ENCODE measurements at regions not wholly inside any gene's neighbourhood (a gene's known extent, or its start where the extent isn't known, plus 50 kb on each side); places are given as distances from the start of the nearest gene placed in this dataset.

DNA sequence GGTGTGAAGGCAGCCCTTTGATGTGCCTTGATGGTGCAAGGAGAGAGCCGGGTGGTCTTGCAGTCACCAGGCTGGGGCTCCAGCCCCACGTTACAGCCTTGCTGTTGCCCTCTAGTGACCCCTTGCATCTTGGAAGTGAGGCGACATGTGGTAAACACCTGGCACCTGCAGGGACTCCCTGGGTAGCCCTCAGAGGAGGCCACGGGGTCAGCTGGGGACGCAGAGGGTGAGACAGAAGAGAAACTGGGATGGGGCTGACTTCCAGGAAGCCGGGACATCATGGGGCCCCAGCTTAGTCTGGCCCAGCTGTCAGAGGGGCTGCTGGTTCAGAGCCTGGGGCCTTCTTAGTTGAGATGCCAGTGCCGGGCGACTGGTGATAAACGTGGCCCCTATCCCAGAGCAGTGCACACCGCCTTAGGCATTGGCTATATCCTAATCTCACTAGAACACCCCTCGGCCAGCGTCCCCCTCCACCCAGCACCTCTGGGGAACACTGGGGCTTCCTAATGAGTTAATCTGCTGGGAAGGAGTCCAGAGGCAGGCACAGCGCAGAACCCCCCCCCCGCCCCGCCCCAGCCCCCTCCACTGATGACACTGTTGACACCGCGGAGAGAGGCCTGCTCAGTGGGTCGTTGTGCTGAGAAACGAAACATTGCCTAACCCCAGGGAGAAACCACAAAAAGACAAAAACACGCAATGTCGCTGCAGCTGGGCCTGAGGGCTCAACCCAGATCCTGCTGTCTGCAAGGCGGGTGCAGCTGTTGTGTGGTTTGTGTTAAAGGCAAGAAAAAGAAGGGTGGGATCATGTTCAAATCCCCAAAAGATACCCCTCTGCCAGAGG is 60.5 kb upstream of the KLF13 start (continued):
- TF ChIP-seq RB1 (IDR thresholded peaks at IDR 0.05; ENCODE audit: borderline replicate concordance) (no peak), ZNF622 (IDR thresholded peaks at IDR 0.05) (no peak), ZNF274 (IDR thresholded peaks at IDR 0.05; ENCODE audit: insufficient read depth, insufficient read length) (no peak), ZBED1 (IDR thresholded peaks at IDR 0.05; ENCODE audit: borderline replicate concordance) (no peak; the same call in 1 of the 2 replicates)
- TF ChIP-seq, protein P1, sequence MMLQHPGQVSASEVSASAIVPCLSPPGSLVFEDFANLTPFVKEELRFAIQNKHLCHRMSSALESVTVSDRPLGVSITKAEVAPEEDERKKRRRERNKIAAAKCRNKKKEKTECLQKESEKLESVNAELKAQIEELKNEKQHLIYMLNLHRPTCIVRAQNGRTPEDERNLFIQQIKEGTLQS (IDR thresholded peaks at IDR 0.05; ENCODE audit: borderline replicate concordance, extremely low read depth, low read depth, low read length): no peak

DNA sequence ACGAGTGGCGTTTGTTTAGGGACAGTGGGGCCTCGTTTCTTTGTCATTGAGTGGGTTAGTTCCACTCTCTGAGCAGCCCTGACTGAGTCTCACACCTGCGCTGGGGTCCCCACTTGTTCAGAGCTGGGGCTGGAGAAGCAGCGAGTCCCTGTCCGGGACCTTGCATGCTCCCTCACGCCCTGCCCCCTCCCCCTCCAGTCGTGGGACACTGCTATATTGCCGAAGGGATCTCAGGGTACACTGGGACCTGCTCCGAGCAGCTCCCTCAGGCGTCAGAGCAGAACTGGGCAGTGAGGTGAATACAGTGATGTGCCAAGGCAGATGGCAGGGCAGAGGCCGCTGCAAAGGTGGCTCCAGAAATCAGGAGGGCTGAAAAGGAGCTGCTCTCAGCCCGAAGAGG is 59.9 kb upstream of the KLF13 start:
- intact Hi-C loops (cut with micrococcal nuclease; ENCODE audit: unreplicated experiment): loop anchor here (1.0 to 5.0 kb wide), 2 partner anchors 41 to 60 kb away; partner anchors contain the start of gene KLF13
- ChIA-PET RAD21 (ENCODE audit: unreplicated experiment) (interaction anchor here (0.6 to 8.8 kb wide), 11 partner anchors 11 to 176 kb away, joined by 3 to 169 read pairs (median 13); partner anchors contain the start of gene KLF13), SMC1A (ENCODE audit: uncharacterized antibody, unreplicated experiment) (interaction anchor here (1.3 to 10.4 kb wide), 10 partner anchors 13 to 169 kb away, joined by 5 to 152 read pairs (median 34); partner anchors contain the start of gene KLF13), CTCF (interaction anchor here (0.9 to 7.3 kb wide), 6 partner anchors 13 to 222 kb away, joined by 3 to 66 read pairs (median 26); no protein-coding TSS in a partner anchor), POLR2A (interaction anchor here (0.7 to 7.4 kb wide), 7 partner anchors 12 to 59 kb away, joined by 3 to 112 read pairs (median 4); partner anchors contain the start of gene KLF13)
- in situ Hi-C loops (cut with MboI): loop anchor here (10.0 kb wide), 1 partner anchor 58 kb away; the partner anchor contains the start of gene KLF13
- Histone ChIP-seq H3K27ac (ENCODE audit: control insufficient read depth, insufficient read depth) (peak overlapping the region; percentile 73), H3K4me3 (peak overlapping the region; percentile 41; the same call in 1 of the 2 replicates), H3K4me1 (ENCODE audit: control insufficient read depth, insufficient read depth, low read length) (peaks cover 57% of the 10 kb centered on the region), H3K4me2 (ENCODE audit: control insufficient read depth, insufficient read depth) (peak overlapping the region; percentile 43), H3K79me2 (ENCODE audit: control insufficient read depth, insufficient read depth, low read length) (no peaks in the 10 kb centered on the region), H3K9me3 (replicated peaks; ENCODE audit: control insufficient read depth, insufficient read depth, low read length) (no peaks in the 10 kb centered on the region), H4K20me1 (ENCODE audit: control insufficient read depth, insufficient read depth) (no peaks in the 10 kb centered on the region), H3K36me3 (ENCODE audit: control insufficient read depth in 2 of 2, insufficient read depth in 2 of 2, low read length in 1 of 2) (no peaks in the 10 kb centered on the region), H3K27me3 (replicated peaks in 1 of 2; ENCODE audit: control insufficient read depth in 2 of 2, insufficient read depth in 2 of 2, low read length in 1 of 2) (no peaks in the 10 kb centered on the region), H2AFZ (ENCODE audit: control insufficient read depth, low read depth, low read length) (peak overlapping the region; percentile 38; the same call in 1 of the 2 replicates), H3K9ac (ENCODE audit: control insufficient read depth, insufficient read depth, low read length) (peak overlapping the region; percentile 21; the same call in 1 of the 2 replicates)
- TSS peak; percentile 83 for BruUV-seq (replicated peaks)
- peak; percentile 10 for ATAC-seq
- no peak for DNase-seq (ENCODE audit: low read depth, low spot score)
- no peak for FAIRE-seq
- WGBS (ENCODE audit: insufficient coverage, insufficient replicate concordance, low lambda C conversion rate, missing lambda C conversion rate): 21% methylated on average over 13 of the region's 13 CpGs
- TF ChIP-seq SRF (IDR thresholded peaks at IDR 0.05; ENCODE audit: low read depth in 2 of 2, low read length in 2 of 2) (no peak), MXI1 (IDR thresholded peaks at IDR 0.05; ENCODE audit: low read depth, low read length) (0 out of 2 replicates have a peak, but pooled peaks have one; percentile 46), EED (IDR thresholded peaks at IDR 0.05; ENCODE audit: low read depth) (no peak), ZZZ3 (IDR thresholded peaks at IDR 0.05; ENCODE audit: control insufficient read depth, insufficient read length, low read depth) (no peak), TBL1XR1 (IDR thresholded peaks at IDR 0.05; ENCODE audit: low read depth, low read length) (no peak), EGR1 (IDR thresholded peaks at IDR 0.05; ENCODE audit: borderline replicate concordance in 1 of 2, low read depth in 2 of 2, low read length in 2 of 2) (no peak)
- TF ChIP-seq, protein P2, sequence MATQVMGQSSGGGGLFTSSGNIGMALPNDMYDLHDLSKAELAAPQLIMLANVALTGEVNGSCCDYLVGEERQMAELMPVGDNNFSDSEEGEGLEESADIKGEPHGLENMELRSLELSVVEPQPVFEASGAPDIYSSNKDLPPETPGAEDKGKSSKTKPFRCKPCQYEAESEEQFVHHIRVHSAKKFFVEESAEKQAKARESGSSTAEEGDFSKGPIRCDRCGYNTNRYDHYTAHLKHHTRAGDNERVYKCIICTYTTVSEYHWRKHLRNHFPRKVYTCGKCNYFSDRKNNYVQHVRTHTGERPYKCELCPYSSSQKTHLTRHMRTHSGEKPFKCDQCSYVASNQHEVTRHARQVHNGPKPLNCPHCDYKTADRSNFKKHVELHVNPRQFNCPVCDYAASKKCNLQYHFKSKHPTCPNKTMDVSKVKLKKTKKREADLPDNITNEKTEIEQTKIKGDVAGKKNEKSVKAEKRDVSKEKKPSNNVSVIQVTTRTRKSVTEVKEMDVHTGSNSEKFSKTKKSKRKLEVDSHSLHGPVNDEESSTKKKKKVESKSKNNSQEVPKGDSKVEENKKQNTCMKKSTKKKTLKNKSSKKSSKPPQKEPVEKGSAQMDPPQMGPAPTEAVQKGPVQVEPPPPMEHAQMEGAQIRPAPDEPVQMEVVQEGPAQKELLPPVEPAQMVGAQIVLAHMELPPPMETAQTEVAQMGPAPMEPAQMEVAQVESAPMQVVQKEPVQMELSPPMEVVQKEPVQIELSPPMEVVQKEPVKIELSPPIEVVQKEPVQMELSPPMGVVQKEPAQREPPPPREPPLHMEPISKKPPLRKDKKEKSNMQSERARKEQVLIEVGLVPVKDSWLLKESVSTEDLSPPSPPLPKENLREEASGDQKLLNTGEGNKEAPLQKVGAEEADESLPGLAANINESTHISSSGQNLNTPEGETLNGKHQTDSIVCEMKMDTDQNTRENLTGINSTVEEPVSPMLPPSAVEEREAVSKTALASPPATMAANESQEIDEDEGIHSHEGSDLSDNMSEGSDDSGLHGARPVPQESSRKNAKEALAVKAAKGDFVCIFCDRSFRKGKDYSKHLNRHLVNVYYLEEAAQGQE (IDR thresholded peaks at IDR 0.05; ENCODE audit: low read depth, low read length): no peak
- TF ChIP-seq, protein P3, sequence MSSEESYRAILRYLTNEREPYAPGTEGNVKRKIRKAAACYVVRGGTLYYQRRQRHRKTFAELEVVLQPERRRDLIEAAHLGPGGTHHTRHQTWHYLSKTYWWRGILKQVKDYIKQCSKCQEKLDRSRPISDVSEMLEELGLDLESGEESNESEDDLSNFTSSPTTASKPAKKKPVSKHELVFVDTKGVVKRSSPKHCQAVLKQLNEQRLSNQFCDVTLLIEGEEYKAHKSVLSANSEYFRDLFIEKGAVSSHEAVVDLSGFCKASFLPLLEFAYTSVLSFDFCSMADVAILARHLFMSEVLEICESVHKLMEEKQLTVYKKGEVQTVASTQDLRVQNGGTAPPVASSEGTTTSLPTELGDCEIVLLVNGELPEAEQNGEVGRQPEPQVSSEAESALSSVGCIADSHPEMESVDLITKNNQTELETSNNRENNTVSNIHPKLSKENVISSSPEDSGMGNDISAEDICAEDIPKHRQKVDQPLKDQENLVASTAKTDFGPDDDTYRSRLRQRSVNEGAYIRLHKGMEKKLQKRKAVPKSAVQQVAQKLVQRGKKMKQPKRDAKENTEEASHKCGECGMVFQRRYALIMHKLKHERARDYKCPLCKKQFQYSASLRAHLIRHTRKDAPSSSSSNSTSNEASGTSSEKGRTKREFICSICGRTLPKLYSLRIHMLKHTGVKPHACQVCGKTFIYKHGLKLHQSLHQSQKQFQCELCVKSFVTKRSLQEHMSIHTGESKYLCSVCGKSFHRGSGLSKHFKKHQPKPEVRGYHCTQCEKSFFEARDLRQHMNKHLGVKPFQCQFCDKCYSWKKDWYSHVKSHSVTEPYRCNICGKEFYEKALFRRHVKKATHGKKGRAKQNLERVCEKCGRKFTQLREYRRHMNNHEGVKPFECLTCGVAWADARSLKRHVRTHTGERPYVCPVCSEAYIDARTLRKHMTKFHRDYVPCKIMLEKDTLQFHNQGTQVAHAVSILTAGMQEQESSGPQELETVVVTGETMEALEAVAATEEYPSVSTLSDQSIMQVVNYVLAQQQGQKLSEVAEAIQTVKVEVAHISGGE (CRISPR knock-in tag; IDR thresholded peaks at IDR 0.05): no peak
